Endothelial cell of hepatic sinusoid (primary cell): ENCODE measurements at regions not wholly inside any gene's neighbourhood (a gene's known extent, or its start where the extent isn't known, plus 50 kb on each side); places are given as distances from the start of the nearest gene placed in this dataset.

Experiments used
- in situ Hi-C: cut with HindIII; loops from 2 replicates; pipeline ENCODE4 v1.10.0; 2017; ENCODE audit warnings: low sequenced_read_pairs

- in situ Hi-C loops: no loop called here
Measured at GRCh38 chr19:30678168-30678567, 306.0 kb downstream of the ZNF536 start.

- in situ Hi-C loops: no loop called here
Measured at GRCh38 chr19:30677702-30678101, 305.5 kb downstream of the ZNF536 start.

GRCh38 chr19:30676990-30677679 lies 305.0 kb downstream of the ZNF536 start:
- in situ Hi-C loops: no loop called here

- in situ Hi-C loops: no loop called here
Measured at GRCh38 chr19:30675086-30675485, 302.9 kb downstream of the ZNF536 start.

- in situ Hi-C loops: no loop called here
Measured at GRCh38 chr19:30674656-30675055, 302.5 kb downstream of the ZNF536 start.

- in situ Hi-C loops: no loop called here
Measured at GRCh38 chr19:30673336-30673735, 301.2 kb downstream of the ZNF536 start.

- in situ Hi-C loops: no loop called here
Measured at GRCh38 chr19:30672926-30673325, 300.7 kb downstream of the ZNF536 start.

GRCh38 chr19:30671622-30672051 lies 299.5 kb downstream of the ZNF536 start:
- in situ Hi-C loops: no loop called here

GRCh38 chr19:30671367-30671619 lies 299.1 kb downstream of the ZNF536 start:
- in situ Hi-C loops: no loop called here

- in situ Hi-C loops: no loop called here
Measured at GRCh38 chr19:30670562-30671366, 298.6 kb downstream of the ZNF536 start.

- in situ Hi-C loops: no loop called here
Measured at GRCh38 chr19:30670011-30670329, 297.8 kb downstream of the ZNF536 start.

GRCh38 chr19:30669329-30670010 lies 297.3 kb downstream of the ZNF536 start:
- in situ Hi-C loops: no loop called here

GRCh38 chr19:30668521-30669155 lies 296.5 kb downstream of the ZNF536 start:
- in situ Hi-C loops: no loop called here

- in situ Hi-C loops: no loop called here
Measured at GRCh38 chr19:30667746-30668145, 295.6 kb downstream of the ZNF536 start.

GRCh38 chr19:30667227-30667626 lies 295.0 kb downstream of the ZNF536 start:
- in situ Hi-C loops: no loop called here

- in situ Hi-C loops: no loop called here
Measured at GRCh38 chr19:30666301-30666803, 294.2 kb downstream of the ZNF536 start.

GRCh38 chr19:30665449-30665848 lies 293.3 kb downstream of the ZNF536 start:
- in situ Hi-C loops: no loop called here

GRCh38 chr19:30663611-30664174 lies 291.5 kb downstream of the ZNF536 start:
- in situ Hi-C loops: no loop called here

- in situ Hi-C loops: no loop called here
Measured at GRCh38 chr19:30662211-30662861, 290.2 kb downstream of the ZNF536 start.

- in situ Hi-C loops: no loop called here
Measured at GRCh38 chr19:30659638-30660037, 287.5 kb downstream of the ZNF536 start.
